HG03432 (cell line): ENCODE measurements at regions not wholly inside any gene's neighbourhood (a gene's known extent, or its start where the extent isn't known, plus 50 kb on each side); places are given as distances from the start of the nearest gene placed in this dataset.
"Not testable (repeated sequence)": the region's sequence is repeated elsewhere in the genome, so short reads cannot be mapped to it uniquely, and the experiment has no call there.

Experiments
- ATAC-seq: cut with Tn5 transposase; IDR thresholded peaks from one replicate; pipeline ENCODE4 v1.9.1; 2021; ENCODE audit warnings: mild to moderate bottlenecking, moderate library complexity; ENCODE audit not compliant: unreplicated experiment

DNA sequence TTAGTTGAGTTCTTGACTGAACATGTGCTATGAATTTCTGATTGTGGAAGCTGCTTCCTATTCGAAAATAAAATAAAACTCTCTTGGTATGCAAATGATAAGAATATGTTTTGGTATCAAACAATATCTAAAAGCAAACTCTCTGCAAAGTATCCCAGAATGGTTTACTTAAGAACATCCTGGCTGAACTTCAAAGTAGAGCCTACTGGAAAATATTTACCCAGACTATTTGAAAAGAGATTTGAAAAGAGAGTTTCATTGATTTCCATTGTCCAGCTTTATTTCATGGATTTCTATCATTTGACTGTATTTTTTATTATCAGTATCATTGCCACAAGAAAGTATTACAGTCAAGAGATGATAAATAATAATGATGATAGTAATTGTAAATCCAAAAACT lies 171.1 kb upstream of the SLC7A11 start:
- no peak for ATAC-seq

DNA sequence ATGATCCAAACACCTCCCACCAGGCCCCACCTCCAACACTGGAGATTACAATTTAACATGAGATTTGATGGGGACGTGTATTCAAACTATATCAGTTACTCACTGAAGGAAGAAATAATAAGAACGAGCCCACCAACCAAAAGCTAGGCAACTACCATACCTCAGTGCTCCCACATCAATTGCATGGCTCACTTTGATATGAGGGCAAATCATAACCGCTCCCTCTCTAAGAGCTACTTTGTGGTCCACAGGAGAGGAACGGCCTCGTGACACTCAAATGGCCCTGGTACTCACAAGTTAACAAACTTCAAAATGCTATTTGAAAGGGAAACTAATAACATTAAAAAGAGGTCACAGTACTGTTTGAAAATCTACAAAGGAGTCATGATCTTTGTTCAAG lies 170.7 kb upstream of the SLC7A11 start:
- no peak for ATAC-seq

DNA sequence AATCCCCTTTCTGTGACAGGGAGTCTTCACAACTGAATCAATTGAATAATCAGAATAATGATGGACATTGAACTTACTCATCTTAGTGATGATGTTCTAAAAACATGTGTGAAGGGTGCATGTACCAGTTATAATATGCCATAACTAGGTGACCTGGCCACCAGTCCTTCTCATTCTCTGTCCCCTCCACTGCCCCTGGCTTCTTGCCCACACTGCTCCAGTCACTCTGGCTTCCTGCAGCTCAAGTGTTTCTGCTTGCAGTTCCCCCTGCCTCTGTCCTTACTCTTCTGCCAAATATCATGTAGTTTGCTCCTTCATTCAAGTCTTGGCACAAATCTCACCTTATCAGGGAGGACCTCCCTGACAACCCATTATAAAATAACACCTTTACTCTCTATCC lies 168.1 kb upstream of the SLC7A11 start:
- ATAC-seq: no peak

DNA sequence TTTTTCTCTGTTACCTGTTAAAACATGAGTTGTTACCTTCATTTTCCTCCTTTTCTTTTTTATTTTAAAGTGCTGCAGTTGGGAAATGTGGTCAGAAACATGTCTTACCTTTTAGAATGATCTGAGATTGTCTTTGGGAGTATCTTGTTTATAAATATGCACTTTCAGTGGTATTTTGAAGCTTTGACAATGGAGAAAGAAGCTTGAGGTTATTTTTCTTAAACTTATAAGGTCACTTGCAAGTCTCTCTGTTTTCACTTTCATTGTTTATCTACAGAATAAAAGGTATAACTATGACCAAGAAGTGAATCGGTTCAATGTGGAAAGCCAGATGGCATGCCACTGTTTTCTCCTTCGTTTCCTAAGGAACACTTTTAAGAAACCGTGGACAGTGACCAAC lies 167.5 kb upstream of the SLC7A11 start:
- ATAC-seq: peak; percentile 43

DNA sequence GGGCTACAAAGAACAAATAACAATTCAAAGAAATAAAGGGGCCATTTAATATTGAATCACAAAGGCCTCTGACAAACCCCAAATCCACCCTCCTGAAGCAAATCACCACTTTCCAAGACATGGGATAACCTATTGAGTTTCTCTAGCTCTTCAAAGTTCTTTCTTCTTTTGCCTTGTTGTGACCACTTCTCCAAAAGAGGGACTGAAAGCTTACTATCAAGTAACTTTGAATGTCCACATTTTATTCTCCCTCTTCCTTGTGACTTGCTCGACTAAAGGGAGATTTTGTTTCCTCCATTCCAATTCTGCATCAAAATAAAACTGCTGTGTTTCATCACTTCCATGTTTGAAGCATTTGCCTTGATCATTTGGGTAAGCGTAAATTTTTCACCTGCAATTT lies 166.6 kb upstream of the SLC7A11 start:
- ATAC-seq: no peak

DNA sequence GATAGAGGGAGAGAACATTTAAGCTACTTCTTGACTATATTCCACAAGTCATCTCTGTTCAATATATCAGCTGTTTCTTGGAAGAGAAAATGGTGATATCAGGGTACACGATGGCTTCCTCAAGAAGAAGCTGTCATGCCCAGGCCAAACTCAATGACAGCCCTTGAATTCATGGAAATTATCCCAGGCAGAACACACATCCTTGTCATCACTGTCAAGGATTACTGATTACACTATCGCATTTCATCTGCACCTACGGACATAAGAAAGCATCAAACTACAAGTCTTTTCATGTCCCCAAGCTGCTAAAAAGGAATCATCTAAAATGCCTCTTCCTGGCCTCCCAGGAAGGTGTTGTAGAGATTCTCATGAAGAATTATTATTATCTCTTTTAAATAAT lies 165.2 kb upstream of the SLC7A11 start:
- ATAC-seq: no peak

DNA sequence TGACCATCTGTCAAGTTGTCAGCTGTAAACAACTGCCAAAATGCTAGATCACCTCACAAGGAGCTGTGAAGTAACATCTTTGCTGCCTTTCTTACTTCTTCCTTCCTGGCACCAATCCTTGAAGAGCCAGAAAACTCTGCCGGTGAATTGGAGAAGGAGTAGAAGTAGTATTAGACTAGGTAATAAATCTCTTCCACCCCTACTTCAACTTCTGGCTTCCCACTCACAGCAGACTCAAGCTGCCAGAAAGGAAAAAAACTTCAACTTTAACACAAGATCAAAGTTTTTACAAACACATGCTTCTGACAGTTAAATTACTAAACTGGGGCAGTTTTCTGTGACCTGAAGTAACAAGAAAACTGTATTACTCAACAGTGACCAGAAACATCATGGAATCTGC lies 164.7 kb upstream of the SLC7A11 start:
- no peak for ATAC-seq

DNA sequence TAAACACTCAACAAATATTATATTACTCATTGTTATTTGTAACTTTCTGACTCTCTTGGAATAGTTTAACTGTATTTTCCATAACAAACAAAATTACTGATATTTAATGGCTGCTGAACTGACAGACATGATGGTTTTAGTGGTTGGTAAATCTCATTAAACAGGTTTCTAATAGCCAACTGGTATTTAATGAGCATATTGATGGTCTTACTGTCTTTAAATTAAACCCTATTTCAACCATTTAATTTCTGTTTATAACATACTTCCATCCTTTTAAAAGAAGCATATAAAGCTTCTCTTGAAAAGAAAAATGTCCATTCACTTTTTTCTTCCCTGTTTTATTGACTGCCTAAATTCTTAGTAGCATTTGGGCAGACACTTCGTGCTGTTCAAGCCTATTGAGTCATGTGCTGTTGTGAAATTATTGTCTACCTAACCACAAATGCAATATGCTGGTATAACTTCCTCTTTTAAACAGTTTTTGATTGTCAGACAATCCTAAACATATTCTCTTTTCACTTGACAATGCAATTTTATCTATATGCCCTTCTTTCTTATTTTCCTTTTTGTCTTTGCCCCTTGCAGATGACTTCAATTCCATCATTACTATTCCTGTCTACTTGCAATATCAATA lies 163.9 kb upstream of the SLC7A11 start:
- peak; percentile 73 for ATAC-seq

DNA sequence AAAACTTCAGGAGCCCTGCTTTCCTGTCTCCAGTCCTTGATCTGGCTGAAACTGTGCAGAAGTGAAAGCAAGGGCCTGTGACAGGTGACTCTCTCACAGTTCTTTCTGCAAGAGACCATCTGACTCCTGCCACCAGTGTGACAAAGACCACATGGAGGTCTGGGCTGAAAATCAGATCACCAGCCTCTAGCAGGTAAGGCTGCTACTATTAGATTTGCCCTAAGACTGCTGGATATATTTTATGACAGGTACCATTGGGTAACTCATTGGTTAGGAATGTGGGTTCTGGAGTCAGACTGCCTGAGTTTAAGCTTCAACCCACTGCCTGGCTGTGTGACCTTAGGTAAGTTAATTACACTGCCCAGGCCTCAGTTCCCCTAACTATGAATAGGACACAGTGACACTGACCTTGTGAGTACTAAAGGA lies 163.3 kb upstream of the SLC7A11 start:
- ATAC-seq: peak; percentile 73

DNA sequence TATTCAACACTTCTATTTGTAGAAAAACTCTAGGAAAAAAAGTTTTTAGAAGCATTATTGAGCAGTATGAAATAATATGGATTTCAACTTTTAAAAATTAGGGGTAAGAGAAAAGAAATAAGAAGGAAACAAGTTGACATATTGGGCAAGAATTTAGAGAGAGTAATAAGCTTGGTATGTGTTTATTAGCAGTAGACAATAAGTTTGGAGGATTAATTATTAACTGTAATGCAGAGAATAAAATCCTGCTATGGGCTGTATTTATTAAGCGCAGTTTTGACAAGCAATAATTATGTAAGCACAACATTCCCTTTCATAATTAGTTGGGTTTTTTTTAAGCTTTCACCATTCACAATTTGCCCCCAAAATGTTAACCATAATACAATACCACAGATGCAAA lies 162.7 kb upstream of the SLC7A11 start:
- no peak for ATAC-seq

DNA sequence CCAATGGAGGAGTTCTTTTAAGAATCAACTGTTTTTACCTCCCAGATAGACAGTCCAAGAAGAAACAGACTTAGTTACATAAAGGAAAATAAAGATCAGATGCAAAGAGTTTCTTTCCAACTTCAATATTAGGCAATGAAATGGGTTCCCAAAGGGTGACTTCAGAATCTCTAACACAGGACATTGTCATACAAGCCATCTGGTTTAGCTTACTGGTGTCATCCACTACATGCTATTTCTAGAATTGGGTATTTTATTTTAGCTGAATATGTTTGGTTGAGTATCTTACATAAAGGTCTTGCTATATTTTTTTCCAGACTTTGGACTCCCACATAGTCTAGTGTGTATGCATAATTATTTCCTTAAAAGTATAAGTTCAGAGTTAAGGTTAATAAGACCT lies 162.1 kb upstream of the SLC7A11 start:
- ATAC-seq: no peak

DNA sequence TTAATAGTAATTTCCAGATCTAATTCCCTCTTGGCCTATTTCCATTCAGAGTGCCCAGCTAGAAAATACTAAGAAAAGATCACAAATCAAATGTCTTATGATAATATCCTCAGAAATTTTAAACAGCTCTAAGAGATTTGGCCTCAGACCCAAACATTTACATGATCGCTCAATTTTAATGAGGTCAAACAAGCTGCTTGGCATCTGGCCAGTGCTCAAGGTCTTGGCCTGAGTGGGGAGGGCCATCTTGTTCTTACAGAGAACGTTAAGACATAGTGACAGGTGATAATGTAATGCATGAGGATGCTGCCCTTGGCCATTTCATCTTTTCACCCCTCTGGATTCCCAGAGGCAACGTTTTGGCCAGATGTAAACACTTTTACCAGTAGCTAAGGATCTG lies 159.2 kb upstream of the SLC7A11 start:
- no peak for ATAC-seq

DNA sequence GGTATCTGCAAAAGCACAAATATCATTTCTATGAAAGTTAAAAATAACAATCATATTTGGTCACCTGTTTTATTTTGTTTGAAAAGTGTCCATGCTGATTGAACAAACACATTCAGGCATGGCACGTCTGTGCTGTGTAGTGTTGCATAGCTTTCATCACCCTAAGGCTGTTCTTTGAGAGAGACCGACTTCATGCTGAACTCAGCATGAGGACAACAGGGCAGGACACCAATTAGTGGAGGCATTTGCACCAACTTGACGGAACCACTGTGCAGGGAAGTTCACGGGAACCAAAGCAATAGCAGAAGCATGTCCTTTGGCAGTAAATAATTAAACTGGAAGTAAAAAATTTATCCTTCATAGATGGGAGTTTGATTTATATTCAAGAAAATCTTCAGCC lies 158.4 kb upstream of the SLC7A11 start:
- ATAC-seq: no peak

DNA sequence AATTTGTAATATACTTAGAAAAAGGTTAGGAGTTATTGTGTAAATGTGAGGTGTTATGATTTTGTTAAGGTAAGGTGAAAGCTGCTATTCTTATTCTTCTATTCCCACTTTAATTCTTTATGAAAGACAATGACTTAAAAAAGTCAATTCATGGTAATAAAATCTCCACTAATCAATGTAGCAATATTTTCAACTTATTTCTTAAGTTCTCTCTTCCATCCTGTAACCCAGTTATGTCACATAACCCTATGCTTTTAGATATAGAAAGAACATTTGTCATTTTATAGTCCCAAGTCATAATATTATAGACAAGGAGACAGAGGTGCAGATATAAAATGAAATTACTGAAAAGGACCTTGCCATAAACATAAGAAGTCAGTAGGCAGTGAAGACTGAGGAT lies 157.9 kb upstream of the SLC7A11 start:
- no peak for ATAC-seq

DNA sequence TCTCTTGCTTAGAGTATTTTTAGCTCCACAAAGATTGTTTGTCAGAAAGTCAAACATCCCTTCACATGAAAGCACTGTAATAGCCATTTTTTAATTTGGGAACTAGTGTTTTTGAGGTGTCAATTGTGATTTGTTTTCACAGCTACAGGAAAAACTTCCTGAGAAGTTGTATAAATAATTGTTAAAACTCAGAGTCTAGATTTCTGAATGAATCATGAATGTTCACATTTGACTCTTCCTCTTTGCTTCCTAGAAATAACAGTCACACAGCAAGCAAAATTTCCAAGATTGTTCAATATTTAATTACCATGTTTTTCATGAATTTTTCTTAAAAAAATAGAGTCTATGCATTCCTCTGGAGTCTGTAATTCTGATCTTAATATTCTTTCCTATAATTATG lies 156.9 kb upstream of the SLC7A11 start:
- no peak for ATAC-seq

DNA sequence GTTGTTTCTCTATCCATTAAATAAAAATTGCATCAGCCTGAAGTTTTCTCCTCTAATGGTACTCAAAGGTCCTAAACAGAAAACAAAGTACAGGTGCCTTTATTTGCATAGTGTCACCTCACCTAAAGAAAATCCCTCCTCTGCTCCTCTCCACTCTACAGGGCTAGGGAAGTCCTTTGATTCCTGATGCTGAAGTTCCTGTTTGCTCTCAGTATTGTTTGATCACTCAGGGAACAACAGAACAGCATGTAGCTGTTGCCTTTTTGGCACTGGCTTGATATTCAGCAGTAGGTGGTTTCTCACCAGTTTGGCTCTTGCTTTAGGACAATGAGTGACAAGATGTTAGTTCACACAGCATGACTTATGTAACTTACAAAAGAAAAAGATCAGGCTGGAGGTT lies 156.2 kb upstream of the SLC7A11 start:
- ATAC-seq: no peak

DNA sequence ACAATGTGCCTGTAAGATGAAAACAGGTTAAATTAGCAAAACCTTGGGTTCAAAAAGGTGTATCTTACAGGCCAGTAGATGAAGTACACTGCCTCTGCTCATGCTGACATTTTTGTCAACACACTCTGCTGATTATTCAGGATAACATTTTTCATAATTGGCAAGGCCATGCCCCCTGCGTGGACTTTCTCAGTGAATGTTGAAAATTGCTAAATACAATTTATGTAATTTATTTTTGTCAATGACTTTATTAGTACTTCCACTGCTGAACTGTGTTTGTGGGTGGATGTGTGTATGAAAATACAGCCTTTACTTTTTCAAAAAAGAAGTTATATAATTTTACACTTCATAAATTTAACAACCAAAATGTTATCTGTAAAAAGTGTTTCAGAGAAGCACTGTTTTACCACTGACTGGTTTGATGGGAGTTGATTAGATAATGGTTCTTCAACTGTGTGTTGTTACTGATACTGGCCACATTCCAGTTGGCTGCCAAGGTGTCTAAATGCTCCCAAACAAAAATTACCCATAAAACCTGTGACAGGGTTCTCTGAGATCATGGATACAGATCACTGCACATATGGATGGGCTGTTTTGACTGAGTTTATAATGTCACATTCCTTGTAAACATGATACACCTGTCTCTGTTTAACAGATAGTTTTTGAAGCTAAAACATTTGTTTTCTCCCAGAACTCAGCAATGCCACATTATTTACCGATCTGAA lies 151.9 kb upstream of the SLC7A11 start:
- ATAC-seq: no peak

DNA sequence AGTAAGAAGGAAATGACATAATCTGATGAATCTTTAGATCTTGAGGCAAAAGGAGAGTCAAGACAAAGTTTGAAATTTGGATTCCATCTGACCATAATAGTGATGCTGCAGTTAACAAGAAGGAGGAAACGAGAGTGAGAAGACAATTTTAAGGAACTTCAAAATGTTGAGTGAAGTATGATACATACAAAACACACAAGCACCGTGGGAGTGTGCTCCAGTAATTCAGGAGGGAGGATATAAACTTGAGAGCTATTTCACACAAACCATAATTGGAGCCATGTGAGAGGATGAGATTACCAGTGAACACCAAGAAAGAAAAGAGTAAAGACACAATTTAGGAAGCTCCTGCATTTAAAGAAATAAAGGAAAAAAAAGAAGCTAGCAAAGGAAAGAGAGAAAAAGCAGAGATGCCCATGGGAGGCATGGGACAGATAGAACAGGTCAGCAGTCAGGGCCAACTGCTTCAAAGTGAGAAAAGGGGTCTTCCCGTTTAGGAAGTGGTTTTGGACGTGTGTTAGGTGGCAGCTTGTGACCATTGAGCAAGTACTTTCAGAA lies 150.7 kb upstream of the SLC7A11 start:
- peak; percentile 75 for ATAC-seq

DNA sequence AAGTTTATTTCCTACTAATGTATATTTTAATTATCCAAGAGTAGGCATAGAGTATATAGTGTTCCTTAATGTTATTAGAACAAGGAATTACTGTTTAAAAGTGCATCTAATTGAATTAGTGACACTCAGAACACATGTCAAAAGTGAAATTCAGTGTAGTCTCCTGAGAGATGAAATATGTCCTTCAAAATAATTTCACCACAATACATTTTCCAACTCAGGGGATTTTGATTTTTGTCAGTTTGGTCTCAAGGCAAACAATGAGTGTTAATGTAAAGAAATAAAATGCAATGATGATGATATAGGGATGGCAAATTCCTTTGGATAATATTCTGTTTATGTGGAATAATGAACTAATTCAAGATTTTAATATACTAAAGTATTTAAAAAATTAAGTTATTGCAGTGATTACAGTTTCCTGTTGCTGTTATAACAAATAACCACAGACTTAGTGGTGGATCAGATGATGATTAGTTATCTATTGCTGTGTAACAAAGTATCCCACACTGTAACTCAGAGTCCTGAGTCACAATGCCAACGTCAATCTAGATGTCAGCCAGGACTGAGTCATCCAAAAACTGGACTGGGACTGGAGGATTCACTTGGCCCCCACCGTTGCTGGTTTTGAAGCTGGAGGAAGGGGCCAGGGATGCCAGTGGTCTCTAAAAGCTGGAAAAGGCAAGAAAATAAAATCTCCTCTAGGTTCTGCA lies 148.0 kb upstream of the SLC7A11 start:
- ATAC-seq: no peak

DNA sequence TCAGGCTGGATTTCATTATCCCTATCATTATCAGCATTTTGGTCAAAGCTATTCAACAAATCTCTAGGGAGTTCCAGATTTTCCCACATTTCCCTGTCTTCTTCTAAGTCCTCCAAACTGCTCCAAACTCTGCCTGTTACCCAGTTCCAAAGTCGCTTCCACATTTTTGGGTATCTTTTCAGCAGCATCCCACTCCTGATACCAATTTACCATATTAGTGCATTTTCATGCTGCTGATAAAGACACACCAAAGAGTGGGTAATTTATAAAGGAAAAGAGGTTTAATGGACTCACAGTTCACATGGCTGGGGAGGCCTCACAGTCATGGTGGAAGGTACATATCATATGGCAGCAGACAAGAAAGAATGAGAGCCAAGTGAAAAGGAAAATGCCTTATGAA lies 132.8 kb upstream of the SLC7A11 start:
- ATAC-seq: no peak

DNA sequence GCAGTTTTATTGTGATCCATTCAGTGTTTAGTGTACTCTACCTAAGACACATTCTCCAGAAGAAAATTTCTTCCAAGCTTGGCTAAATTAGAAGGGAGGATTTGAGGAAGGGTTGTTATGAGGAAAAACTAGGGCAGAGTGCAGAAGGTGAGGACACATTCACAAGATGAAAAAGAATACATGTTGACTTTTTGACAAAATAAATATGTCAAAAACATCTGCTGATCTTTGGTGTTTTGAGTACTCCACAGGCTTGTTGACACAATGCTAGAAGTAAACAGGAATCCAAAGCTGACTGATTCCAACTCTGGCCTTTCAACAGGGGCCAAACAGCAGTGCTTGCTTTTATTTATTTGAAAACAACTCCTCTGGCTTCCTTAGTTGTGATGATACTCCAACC lies 125.8 kb upstream of the SLC7A11 start:
- ATAC-seq: no peak

DNA sequence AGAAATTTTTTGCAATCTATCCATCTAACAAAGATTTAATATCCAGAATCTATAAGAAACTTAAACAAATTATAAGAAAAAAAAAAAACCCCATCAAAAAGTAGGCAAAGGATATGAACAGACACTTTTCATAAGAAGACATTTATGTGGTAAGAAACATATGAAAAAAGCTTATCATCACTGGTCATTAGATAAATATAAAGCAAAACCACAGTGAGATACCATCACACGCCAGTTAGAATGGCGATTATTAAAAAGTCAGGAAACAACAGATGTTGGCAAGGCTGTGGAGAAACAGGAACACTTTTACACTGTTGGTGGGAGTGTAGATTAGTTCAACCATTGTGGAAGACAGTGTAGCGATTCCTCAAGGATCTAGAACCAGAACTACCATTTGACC lies 110.3 kb upstream of the SLC7A11 start:
- not testable (repeated sequence) for ATAC-seq
